ENCODE measurements at regions not wholly inside any gene's neighbourhood (a gene's known extent, or its start where the extent isn't known, plus 50 kb on each side); places are given as distances from the start of the nearest gene placed in this dataset.

- Histone ChIP-seq H3K4me3 (ENCODE audit: low read length in 2 of 2) (no peak overlapping the region), H3K9me3 (ENCODE audit: control insufficient read depth, low read length) (no peaks in the 10 kb centered on the region), H3K27me3 (ENCODE audit: control insufficient read depth in 1 of 2, insufficient read depth in 2 of 2, low read length in 1 of 2) (no peaks in the 10 kb centered on the region), H3K36me3 (ENCODE audit: control insufficient read depth in 1 of 2, insufficient read depth in 2 of 2, low read length in 1 of 2) (no peaks in the 10 kb centered on the region), H3K4me1 (ENCODE audit: control insufficient read depth in 1 of 2, insufficient read depth in 2 of 2, low read length in 2 of 2) (no peaks in the 10 kb centered on the region), H3K27ac (ENCODE audit: low read depth in 1 of 2, low read length in 2 of 2) (no peak overlapping the region)
- intact Hi-C loops (cut with DNase I): no loop called here
- no peak for DNase-seq
- ATAC-seq (ENCODE audit: low FRiP score): no peak
- 66 to 71% methylated on average over 4 of the region's 4 CpGs for WGBS, 2 donors
Observed at GRCh38 chr2:146642066-146642465, 1202.8 kb upstream of the ACVR2A start.

- Histone ChIP-seq H3K36me3 (ENCODE audit: control insufficient read depth in 1 of 2, insufficient read depth in 2 of 2, low read length in 1 of 2) (no peaks in the 10 kb centered on the region), H3K9me3 (ENCODE audit: control insufficient read depth, low read length) (no peaks in the 10 kb centered on the region), H3K27ac (ENCODE audit: low read depth in 1 of 2, low read length in 2 of 2) (no peak overlapping the region), H3K4me3 (ENCODE audit: low read length in 2 of 2) (no peak overlapping the region), H3K4me1 (ENCODE audit: control insufficient read depth in 1 of 2, insufficient read depth in 2 of 2, low read length in 2 of 2) (no peaks in the 10 kb centered on the region), H3K27me3 (ENCODE audit: control insufficient read depth in 1 of 2, insufficient read depth in 2 of 2, low read length in 1 of 2) (no peaks in the 10 kb centered on the region)
- ATAC-seq (ENCODE audit: low FRiP score): no peak
- DNase-seq: no peak
- 46 to 54% methylated on average over 8 of the region's 8 CpGs for WGBS, 2 donors
- intact Hi-C loops (cut with DNase I): no loop called here
Observed at GRCh38 chr2:146634230-146635097, 1210.4 kb upstream of the ACVR2A start.

GRCh38 chr2:146633159-146633558, 1211.7 kb upstream of the ACVR2A start:
- intact Hi-C loops (cut with DNase I): no loop called here
- no peak overlapping the region for H3K27ac ChIP-seq (ENCODE audit: low read depth in 1 of 2, low read length in 2 of 2)
- no peaks in the 10 kb centered on the region for H3K36me3 ChIP-seq (ENCODE audit: control insufficient read depth in 1 of 2, insufficient read depth in 2 of 2, low read length in 1 of 2)
- ATAC-seq (ENCODE audit: low FRiP score) (no peak), DNase-seq (no peak)
- H3K27me3 ChIP-seq (ENCODE audit: control insufficient read depth in 1 of 2, insufficient read depth in 2 of 2, low read length in 1 of 2): no peaks in the 10 kb centered on the region
- no peaks in the 10 kb centered on the region for H3K9me3 ChIP-seq (ENCODE audit: control insufficient read depth, low read length)
- no peaks in the 10 kb centered on the region for H3K4me1 ChIP-seq (ENCODE audit: control insufficient read depth in 1 of 2, insufficient read depth in 2 of 2, low read length in 2 of 2)
- no peak overlapping the region for H3K4me3 ChIP-seq (ENCODE audit: low read length in 2 of 2)

- ATAC-seq (ENCODE audit: low FRiP score) (no peak), DNase-seq (no peak)
- no peaks in the 10 kb centered on the region for H3K27me3 ChIP-seq (ENCODE audit: control insufficient read depth in 1 of 2, insufficient read depth in 2 of 2, low read length in 1 of 2)
- no peaks in the 10 kb centered on the region for H3K9me3 ChIP-seq (ENCODE audit: control insufficient read depth, low read length)
- no peaks in the 10 kb centered on the region for H3K4me1 ChIP-seq (ENCODE audit: control insufficient read depth in 1 of 2, insufficient read depth in 2 of 2, low read length in 2 of 2)
- no peak overlapping the region for H3K4me3 ChIP-seq (ENCODE audit: low read length in 2 of 2)
- no peaks in the 10 kb centered on the region for H3K36me3 ChIP-seq (ENCODE audit: control insufficient read depth in 1 of 2, insufficient read depth in 2 of 2, low read length in 1 of 2)
- WGBS, 2 donors: 87 to 94% methylated on average over 4 of the region's 4 CpGs
- intact Hi-C loops (cut with DNase I): no loop called here
- H3K27ac ChIP-seq (ENCODE audit: low read depth in 1 of 2, low read length in 2 of 2): no peak overlapping the region
Observed at GRCh38 chr2:146632707-146633106, 1212.1 kb upstream of the ACVR2A start.

- Histone ChIP-seq H3K36me3 (ENCODE audit: control insufficient read depth in 1 of 2, insufficient read depth in 2 of 2, low read length in 1 of 2) (no peaks in the 10 kb centered on the region), H3K9me3 (ENCODE audit: control insufficient read depth, low read length) (no peaks in the 10 kb centered on the region), H3K4me1 (ENCODE audit: control insufficient read depth in 1 of 2, insufficient read depth in 2 of 2, low read length in 2 of 2) (no peaks in the 10 kb centered on the region), H3K27ac (ENCODE audit: low read depth in 1 of 2, low read length in 2 of 2) (no peak overlapping the region), H3K27me3 (ENCODE audit: control insufficient read depth in 1 of 2, insufficient read depth in 2 of 2, low read length in 1 of 2) (no peaks in the 10 kb centered on the region), H3K4me3 (ENCODE audit: low read length in 2 of 2) (no peak overlapping the region)
- DNase-seq (no peak), ATAC-seq (ENCODE audit: low FRiP score) (no peak)
- 38 to 49% methylated on average over 3 of the region's 3 CpGs for WGBS, 2 donors
- intact Hi-C loops (cut with DNase I): no loop called here
Observed at GRCh38 chr2:146624430-146625160, 1220.2 kb upstream of the ACVR2A start.

- Histone ChIP-seq H3K4me1 (ENCODE audit: control insufficient read depth in 1 of 2, insufficient read depth in 2 of 2, low read length in 2 of 2) (no peaks in the 10 kb centered on the region), H3K36me3 (ENCODE audit: control insufficient read depth in 1 of 2, insufficient read depth in 2 of 2, low read length in 1 of 2) (no peaks in the 10 kb centered on the region), H3K4me3 (ENCODE audit: low read length in 2 of 2) (no peak overlapping the region), H3K9me3 (ENCODE audit: control insufficient read depth, low read length) (peaks cover 1% of the 10 kb centered on the region), H3K27ac (ENCODE audit: low read depth in 1 of 2, low read length in 2 of 2) (no peak overlapping the region), H3K27me3 (ENCODE audit: control insufficient read depth in 1 of 2, insufficient read depth in 2 of 2, low read length in 1 of 2) (no peaks in the 10 kb centered on the region)
- ATAC-seq (ENCODE audit: low FRiP score) (no peak), DNase-seq (no peak)
- WGBS, 2 donors: 50 to 60% methylated on average over 3 of the region's 3 CpGs
- intact Hi-C loops (cut with DNase I): no loop called here
Observed at GRCh38 chr2:146623771-146624170, 1221.1 kb upstream of the ACVR2A start.

GRCh38 chr2:146621656-146622055, 1223.2 kb upstream of the ACVR2A start:
- intact Hi-C loops (cut with DNase I): no loop called here
- DNase-seq: no peak
- Histone ChIP-seq H3K27me3 (ENCODE audit: control insufficient read depth in 1 of 2, insufficient read depth in 2 of 2, low read length in 1 of 2) (no peaks in the 10 kb centered on the region), H3K27ac (ENCODE audit: low read depth in 1 of 2, low read length in 2 of 2) (no peak overlapping the region), H3K4me1 (ENCODE audit: control insufficient read depth in 1 of 2, insufficient read depth in 2 of 2, low read length in 2 of 2) (no peaks in the 10 kb centered on the region), H3K4me3 (ENCODE audit: low read length in 2 of 2) (no peak overlapping the region), H3K9me3 (ENCODE audit: control insufficient read depth, low read length) (peaks cover 1% of the 10 kb centered on the region), H3K36me3 (ENCODE audit: control insufficient read depth in 1 of 2, insufficient read depth in 2 of 2, low read length in 1 of 2) (no peaks in the 10 kb centered on the region)
- ATAC-seq (ENCODE audit: low FRiP score): no peak
- 19 to 28% methylated on average over 1 of the region's 1 CpG for WGBS, 2 donors

- Histone ChIP-seq H3K27me3 (ENCODE audit: control insufficient read depth in 1 of 2, insufficient read depth in 2 of 2, low read length in 1 of 2) (no peaks in the 10 kb centered on the region), H3K9me3 (ENCODE audit: control insufficient read depth, low read length) (peaks cover 1% of the 10 kb centered on the region), H3K36me3 (ENCODE audit: control insufficient read depth in 1 of 2, insufficient read depth in 2 of 2, low read length in 1 of 2) (no peaks in the 10 kb centered on the region), H3K27ac (ENCODE audit: low read depth in 1 of 2, low read length in 2 of 2) (no peak overlapping the region), H3K4me3 (ENCODE audit: low read length in 2 of 2) (no peak overlapping the region), H3K4me1 (ENCODE audit: control insufficient read depth in 1 of 2, insufficient read depth in 2 of 2, low read length in 2 of 2) (no peaks in the 10 kb centered on the region)
- WGBS, 2 donors: 89 to 90% methylated on average over 1 of the region's 1 CpG
- ATAC-seq (ENCODE audit: low FRiP score): no peak
- no peak for DNase-seq
- intact Hi-C loops (cut with DNase I): no loop called here
Observed at GRCh38 chr2:146615778-146616177, 1229.1 kb upstream of the ACVR2A start.

GRCh38 chr2:146608490-146608889, 1236.3 kb upstream of the ACVR2A start:
- Histone ChIP-seq H3K4me1 (ENCODE audit: control insufficient read depth in 1 of 2, insufficient read depth in 2 of 2, low read length in 2 of 2) (no peaks in the 10 kb centered on the region), H3K9me3 (ENCODE audit: control insufficient read depth, low read length) (no peaks in the 10 kb centered on the region), H3K4me3 (ENCODE audit: low read length in 2 of 2) (no peak overlapping the region), H3K27me3 (ENCODE audit: control insufficient read depth in 1 of 2, insufficient read depth in 2 of 2, low read length in 1 of 2) (no peaks in the 10 kb centered on the region), H3K36me3 (ENCODE audit: control insufficient read depth in 1 of 2, insufficient read depth in 2 of 2, low read length in 1 of 2) (no peaks in the 10 kb centered on the region), H3K27ac (ENCODE audit: low read depth in 1 of 2, low read length in 2 of 2) (no peak overlapping the region)
- ATAC-seq (ENCODE audit: low FRiP score) (no peak), DNase-seq (no peak)
- 17 to 22% methylated on average over 1 of the region's 1 CpG for WGBS, 2 donors
- intact Hi-C loops (cut with DNase I): no loop called here
